ENCODE measurements at regions not wholly inside any gene's neighbourhood (a gene's known extent, or its start where the extent isn't known, plus 50 kb on each side); places are given as distances from the start of the nearest gene placed in this dataset.
"Not testable (repeated sequence)": the region's sequence is repeated elsewhere in the genome, so short reads cannot be mapped to it uniquely, and the experiment has no call there.

- DNase-seq (ENCODE audit: low spot score), result no peak
Observed at GRCh38 chr1:101370488-101370887, 133.7 kb downstream of the S1PR1 start.

GRCh38 chr1:101371259-101371658, 134.4 kb downstream of the S1PR1 start:
- peak; percentile 82 for DNase-seq (ENCODE audit: low spot score)

DNA sequence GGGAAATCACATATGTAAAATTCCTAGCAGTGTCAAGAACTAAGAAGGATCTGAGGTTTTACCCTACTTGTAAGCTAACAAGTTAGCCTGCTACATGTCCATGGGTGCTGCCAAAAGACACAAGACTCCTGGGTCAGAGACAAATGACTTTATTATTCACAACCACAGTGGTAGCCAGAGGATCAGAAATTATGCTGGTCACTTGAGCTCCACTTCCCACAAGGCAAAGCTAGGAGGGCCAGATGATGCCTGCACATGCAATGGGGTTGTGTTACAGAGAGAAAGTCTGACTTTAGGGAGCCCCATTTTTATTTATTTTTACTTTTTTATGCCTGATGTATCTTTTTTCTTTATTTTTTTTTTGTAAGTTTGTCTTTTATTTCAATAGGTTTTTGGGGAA, 136.8 kb downstream of the S1PR1 start:
- DNase-seq (ENCODE audit: low spot score), result no peak

GRCh38 chr1:101375448-101375847, 138.6 kb downstream of the S1PR1 start:
- not testable (repeated sequence) for DNase-seq (ENCODE audit: low spot score)

DNA sequence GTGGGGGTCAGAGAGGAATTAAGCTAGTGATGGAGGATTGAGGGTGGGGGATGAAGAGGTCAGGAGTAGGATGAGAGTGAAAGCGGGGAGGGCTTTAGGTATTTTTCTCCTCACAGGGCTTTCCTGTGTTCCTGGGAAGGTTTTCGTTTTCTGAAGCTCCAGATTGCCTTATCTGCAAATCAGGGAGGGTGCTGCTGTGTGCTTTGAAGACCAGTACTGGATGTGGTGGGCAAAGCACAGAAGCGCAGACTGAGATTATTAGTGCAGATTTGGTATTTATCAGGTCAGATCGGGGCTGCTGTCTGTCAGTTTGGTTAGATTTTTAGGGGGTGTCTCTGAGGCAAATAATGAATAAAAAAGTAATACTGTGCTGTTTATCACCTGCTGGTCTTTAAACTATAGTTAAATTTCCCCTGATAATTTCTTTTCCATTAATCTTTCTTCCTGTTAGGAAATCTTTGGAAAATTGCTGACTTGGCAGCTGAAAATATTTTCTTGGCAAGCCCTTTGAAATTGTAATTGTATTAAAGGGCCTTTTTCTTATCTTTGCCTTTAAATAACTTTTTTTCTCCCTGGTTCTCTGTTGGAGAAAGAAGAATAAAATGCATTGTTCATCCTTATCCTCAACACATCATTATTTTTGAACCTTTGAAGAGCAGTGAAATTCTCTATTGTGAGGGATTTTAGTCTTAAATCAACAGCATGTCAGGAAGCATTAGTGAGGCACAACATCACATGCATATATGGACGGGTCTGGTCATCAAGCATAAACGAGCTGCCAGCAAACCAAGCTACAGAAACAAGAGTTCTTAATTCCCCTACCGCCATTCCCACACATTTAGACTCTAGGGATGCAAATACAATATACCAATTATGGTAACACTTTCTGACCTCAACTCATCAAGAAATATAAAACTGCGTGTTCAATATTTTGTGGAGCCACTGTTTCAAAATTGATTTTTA, 139.6 kb downstream of the S1PR1 start:
- DNase-seq (ENCODE audit: low spot score), result no peak

- DNase-seq (ENCODE audit: low spot score), result no peak
Observed at GRCh38 chr1:101377084-101377835, 140.4 kb downstream of the S1PR1 start.

- no peak for DNase-seq (ENCODE audit: low spot score)
Observed at GRCh38 chr1:101379037-101379436, 142.2 kb downstream of the S1PR1 start.

- no peak for DNase-seq (ENCODE audit: low spot score)
Observed at GRCh38 chr1:101379950-101380349, 143.1 kb downstream of the S1PR1 start.

GRCh38 chr1:101382135-101382534, 145.3 kb downstream of the S1PR1 start:
- no peak for DNase-seq (ENCODE audit: low spot score)

DNA sequence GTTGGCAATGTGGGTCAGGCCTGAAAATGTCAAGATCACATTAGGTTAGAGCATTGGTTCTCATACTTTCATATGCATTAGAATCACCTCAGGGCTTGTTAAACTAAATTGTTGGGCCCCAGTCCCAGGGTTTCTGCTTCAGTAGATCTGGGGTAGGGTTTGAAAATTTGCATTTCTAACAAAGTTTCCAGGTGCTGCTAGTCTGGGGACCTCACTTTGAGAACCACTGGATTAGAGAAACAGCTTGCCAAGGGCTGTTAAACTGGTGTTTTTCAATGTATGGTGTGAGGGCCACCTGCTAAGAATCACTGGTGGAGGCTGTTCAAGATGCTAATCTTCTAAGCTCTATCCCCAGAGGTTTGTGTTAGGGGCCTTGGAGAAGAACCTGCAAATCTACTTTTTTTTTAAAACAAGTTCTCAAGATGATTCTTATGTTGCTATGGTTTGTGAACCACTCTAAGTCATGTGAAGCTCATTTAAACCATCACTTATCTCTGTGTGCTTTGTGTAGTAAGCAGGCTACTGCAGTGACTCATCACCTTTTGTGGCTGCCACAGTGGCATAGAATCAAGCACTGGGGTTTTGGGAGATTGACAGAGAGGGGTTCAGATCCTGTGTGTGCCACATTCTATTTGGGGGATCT, 152.2 kb downstream of the S1PR1 start:
- DNase-seq (ENCODE audit: low spot score), result no peak

DNA sequence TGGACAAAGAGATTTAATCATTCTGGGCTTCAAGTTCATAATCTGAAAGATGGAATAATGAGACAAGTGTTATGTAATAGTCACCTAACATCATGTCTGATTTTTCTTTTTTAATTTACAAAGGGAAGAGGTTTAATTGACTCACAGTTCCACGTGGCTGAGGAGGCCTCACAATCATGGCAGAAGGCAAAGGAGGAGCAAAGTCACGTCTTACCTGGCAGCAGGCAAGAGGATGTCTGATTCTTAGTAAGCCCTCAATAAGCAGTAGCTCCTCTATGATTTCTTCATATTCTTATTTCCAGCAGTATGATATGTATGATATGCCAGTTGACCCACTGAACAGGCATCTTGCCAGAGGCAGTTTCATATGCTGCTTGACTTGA, 152.7 kb downstream of the S1PR1 start:
- DNase-seq (ENCODE audit: low spot score), result no peak

GRCh38 chr1:101392552-101392951, 155.7 kb downstream of the S1PR1 start:
- DNase-seq (ENCODE audit: low spot score), result no peak

DNA sequence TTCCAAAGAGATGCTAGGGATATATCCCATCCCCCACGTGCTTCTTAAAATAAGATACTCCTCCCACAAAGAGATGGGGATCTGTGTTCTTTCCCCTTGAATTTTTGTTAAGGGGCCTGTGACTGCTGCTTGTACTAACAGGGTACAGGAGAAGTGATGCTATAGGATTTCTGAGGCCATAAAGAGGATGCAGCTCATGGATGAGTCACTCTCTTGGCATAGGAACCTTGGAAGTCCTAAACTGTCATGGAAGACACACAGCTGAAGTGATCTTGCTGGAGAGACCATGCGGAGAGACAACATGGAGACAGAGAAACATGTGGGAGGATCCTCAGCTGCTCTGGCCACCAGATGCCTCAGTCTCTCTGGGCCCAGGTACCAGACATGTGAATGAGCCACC, 157.2 kb downstream of the S1PR1 start:
- DNase-seq (ENCODE audit: low spot score), result no peak

- DNase-seq (ENCODE audit: low spot score), result no peak
Observed at GRCh38 chr1:101399222-101399621, 162.4 kb downstream of the S1PR1 start.

- DNase-seq (ENCODE audit: low spot score), result no peak
Observed at GRCh38 chr1:101406271-101406670, 169.5 kb downstream of the S1PR1 start.

DNA sequence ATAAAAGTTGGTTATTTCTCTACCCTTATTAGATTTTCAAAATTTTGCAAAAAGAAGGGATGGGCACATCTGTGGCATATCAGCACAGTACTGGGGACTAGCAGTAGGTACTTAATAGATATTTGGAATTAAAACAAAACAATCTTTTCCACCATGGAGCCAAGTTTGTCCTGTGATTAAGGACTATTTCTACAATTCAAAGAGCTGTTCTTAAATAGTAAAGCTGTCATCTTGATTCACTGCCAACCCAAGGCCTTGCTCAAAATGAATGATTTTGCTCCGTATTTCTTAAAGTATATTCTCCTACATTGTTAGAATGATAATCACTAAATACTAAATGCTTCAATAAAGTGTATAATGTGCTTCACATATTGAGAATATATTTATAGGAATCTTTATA, 169.9 kb downstream of the S1PR1 start:
- no peak for DNase-seq (ENCODE audit: low spot score)

- no peak for DNase-seq (ENCODE audit: low spot score)
Observed at GRCh38 chr1:101407505-101408211, 170.8 kb downstream of the S1PR1 start.

GRCh38 chr1:101408212-101409042, 171.6 kb downstream of the S1PR1 start:
- DNase-seq (ENCODE audit: low spot score), result no peak

DNA sequence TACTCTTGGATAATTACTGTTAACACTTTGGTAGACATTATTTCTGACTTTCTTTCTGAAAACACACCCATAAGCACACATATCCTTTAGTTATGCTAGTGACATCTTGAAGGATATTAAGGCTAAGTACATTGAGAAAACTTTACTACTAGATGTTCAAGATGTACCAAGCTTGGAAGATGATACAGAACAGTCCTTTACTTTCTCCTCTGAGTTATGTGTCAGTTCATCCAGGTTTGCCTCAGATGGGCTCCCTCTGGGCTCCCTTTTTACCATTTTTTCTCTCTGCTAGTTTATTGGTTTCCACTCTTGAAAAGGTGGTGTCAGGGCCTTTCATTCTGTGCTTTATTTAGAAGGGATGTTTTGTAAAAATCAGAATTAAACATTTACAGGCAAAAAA, 172.3 kb downstream of the S1PR1 start:
- no peak for DNase-seq (ENCODE audit: low spot score)

DNA sequence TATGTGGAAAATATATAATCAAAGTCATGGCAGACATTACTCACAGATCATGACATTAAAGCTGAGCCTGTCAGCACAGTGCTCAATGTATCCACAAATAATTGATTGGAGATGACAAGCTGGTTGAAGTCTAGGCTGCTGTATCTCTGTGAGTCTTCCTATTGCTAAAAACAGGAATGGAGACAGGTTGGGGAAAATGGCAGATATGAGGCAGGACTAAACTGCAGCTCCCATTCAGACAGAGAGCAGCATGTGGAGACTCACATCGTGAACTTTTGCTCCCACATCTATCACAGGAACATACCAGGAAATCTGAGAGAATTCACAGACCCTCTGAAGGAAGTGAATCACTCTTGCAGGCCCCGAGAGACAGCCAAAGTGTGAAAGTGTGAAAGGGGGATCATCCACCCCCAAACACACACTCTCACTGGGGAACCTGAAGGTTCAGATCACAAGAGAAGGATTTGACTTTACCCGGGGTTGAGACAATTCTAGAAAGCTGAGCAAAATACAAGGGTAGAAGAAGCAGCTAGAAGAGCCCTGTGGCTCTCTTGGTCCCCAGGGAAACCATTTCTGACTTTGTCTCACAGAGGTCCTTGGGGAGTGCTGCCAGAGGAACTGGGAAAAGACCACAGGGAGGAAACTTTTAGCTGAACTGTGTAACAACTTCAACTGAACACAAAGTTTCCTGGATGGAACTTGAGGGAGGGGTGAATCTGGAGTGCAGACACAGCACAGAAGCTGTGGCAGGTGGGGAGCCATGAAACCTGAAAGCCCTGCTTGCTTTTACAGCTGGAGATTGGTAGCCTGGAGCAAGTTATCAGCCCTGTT, 173.4 kb downstream of the S1PR1 start:
- DNase-seq (ENCODE audit: low spot score), result no peak
